SK-N-SH (cell line): ENCODE measurements at regions not wholly inside any gene's neighbourhood (a gene's known extent, or its start where the extent isn't known, plus 50 kb on each side); places are given as distances from the start of the nearest gene placed in this dataset.

ENCODE experiments used
- CTCF ChIA-PET: fragments of 300-600, 350-600 bp; formaldehyde crosslinking; extraction: SDS; loops from one replicate; lab custom pipeline; 2021; lab: Yijun Ruan, JAX
- POLR2A ChIA-PET: fragments of 350-600 bp; sonication (Branson Sonifier 250); formaldehyde crosslinking; extraction: SDS; loops from one replicate; lab custom pipeline; 2020; ENCODE audit warnings: antibody characterized with exemption, inconsistent platforms; lab: Yijun Ruan, JAX
- DNase-seq: peaks from one replicate; pipeline ENCODE4 v3.0.0; 2012
- H2AFZ ChIP-seq: fragments of 200-600 bp; sonication (generic); 2 replicates; pipeline ENCODE4 v1.8.1; 2016; ENCODE audit warnings: antibody characterized with exemption, mild to moderate bottlenecking, low read depth
- H3F3A ChIP-seq: fragments of 200-600 bp; sonication (generic); replicated peaks from 2 replicates; pipeline ENCODE3; 2016; ENCODE audit warnings: antibody characterized with exemption, mild to moderate bottlenecking; ENCODE audit not compliant: insufficient read depth
- H3K27ac ChIP-seq, 2 experiments: fragments of 200-500 bp in 1 of 2; fragments of 200-600 bp in 1 of 2; sonication (Bioruptor generic) in 1 of 2; sonication (generic), shearing (Covaris generic) in 1 of 2; 2 replicates each; pipeline versions ENCODE4 v1.5.1 to v1.6.1; 2014 to 2016; ENCODE audit warnings: low read depth in 2 of 2, inconsistent platforms in 1 of 2, low read length in 1 of 2, mild to moderate bottlenecking in 1 of 2, mixed read lengths in 1 of 2
- H3K27me3 ChIP-seq: fragments of 200-600 bp; sonication (generic), shearing (Covaris generic); 2 replicates; pipeline ENCODE4 v1.6.1; 2016; ENCODE audit warnings: mixed run types; ENCODE audit not compliant: insufficient read depth
- H3K36me3 ChIP-seq, 2 experiments: fragments of 200-500 bp in 1 of 2; fragments of 200-600 bp in 1 of 2; sonication (Bioruptor generic) in 1 of 2; sonication (generic) in 1 of 2; replicated peaks in 1 of 2; 2 replicates each; pipeline versions ENCODE3 to v1.5.1; 2014 to 2016; ENCODE audit warnings: low read length in 1 of 2, mild to moderate bottlenecking in 1 of 2; ENCODE audit not compliant: insufficient read depth in 2 of 2, control insufficient read depth in 1 of 2
- H3K4me1 ChIP-seq, 2 experiments: fragments of 200-500 bp in 1 of 2; fragments of 200-600 bp in 1 of 2; sonication (Bioruptor generic) in 1 of 2; sonication (generic), shearing (Covaris generic) in 1 of 2; 2 replicates each; pipeline versions ENCODE4 v1.5.1 to v1.6.1; 2014 to 2016; ENCODE audit warnings: low read depth in 1 of 2, low read length in 1 of 2, mixed run types in 1 of 2; ENCODE audit not compliant: insufficient read depth in 2 of 2, control insufficient read depth in 1 of 2
- H3K4me2 ChIP-seq: fragments of 200-600 bp; sonication (generic), shearing (Covaris generic); 2 replicates; pipeline ENCODE4 v1.6.1; 2017; ENCODE audit warnings: mixed run types
- H3K4me3 ChIP-seq, 2 experiments: fragments of 200-500 bp in 1 of 2; fragments of 200-600 bp in 1 of 2; sonication (Bioruptor generic) in 1 of 2; sonication (generic), shearing (Covaris generic) in 1 of 2; 2 replicates each; pipeline versions ENCODE4 v1.5.1 to v1.8.1; 2014 to 2016; ENCODE audit warnings: low read depth in 2 of 2, inconsistent platforms in 1 of 2, low read length in 1 of 2, mild to moderate bottlenecking in 1 of 2, mixed read lengths in 1 of 2, moderate library complexity in 1 of 2
- H3K79me2 ChIP-seq: fragments of 200-600 bp; sonication (generic); 2 replicates; pipeline ENCODE4 v1.8.1; 2017; ENCODE audit warnings: mild to moderate bottlenecking; ENCODE audit not compliant: insufficient read depth
- H3K9ac ChIP-seq: fragments of 200-600 bp; sonication (generic); 2 replicates; pipeline ENCODE4 v1.6.1; 2017; ENCODE audit warnings: mixed run types
- H3K9me2 ChIP-seq: fragments of 200-600 bp; sonication (generic); 2 replicates; pipeline ENCODE4 v1.6.1; 2017; ENCODE audit warnings: mixed run types
- H3K9me3 ChIP-seq: fragments of 200-600 bp; sonication (generic); 2 replicates; pipeline ENCODE4 v1.6.1; 2017; ENCODE audit warnings: mixed run types, mild to moderate bottlenecking, moderate library complexity
- H4K20me1 ChIP-seq: fragments of 200-600 bp; sonication (generic); 2 replicates; pipeline ENCODE4 v1.6.1; 2017; ENCODE audit warnings: mild to moderate bottlenecking, mixed run types; ENCODE audit not compliant: insufficient read depth
- EP300 ChIP-seq, 2 experiments: IDR thresholded peaks; 2 replicates each; pipeline versions ENCODE4 v1.4.0 to v1.6.1; 2012; ENCODE audit warnings: borderline replicate concordance in 1 of 2, low read depth in 1 of 2, low read length in 1 of 2
- EZH2phosphoT487 ChIP-seq: fragments of 200-600 bp; sonication (generic); IDR thresholded peaks from 2 replicates; pipeline ENCODE4 v1.6.1; 2017; ENCODE audit warnings: low read depth, mixed run types, mild to moderate bottlenecking, antibody characterized with exemption, moderate library complexity, borderline replicate concordance
- FOXJ3 ChIP-seq: sonication (generic); formaldehyde crosslinking; IDR thresholded peaks from 2 replicates; pipeline ENCODE4 v1.5.1; 2020; ENCODE audit warnings: mild to moderate bottlenecking, missing genetic modification reagents
- GABPA ChIP-seq: IDR thresholded peaks from 2 replicates; pipeline ENCODE4 v1.4.0; 2012; ENCODE audit warnings: low read depth, mild to moderate bottlenecking
- MAX ChIP-seq: IDR thresholded peaks from 2 replicates; pipeline ENCODE4 v1.4.0; 2012; ENCODE audit warnings: low read depth
- NFIC ChIP-seq: IDR thresholded peaks from 2 replicates; pipeline ENCODE4 v1.4.0; 2012; ENCODE audit warnings: borderline replicate concordance
- NRF1 ChIP-seq: IDR thresholded peaks from 2 replicates; pipeline ENCODE4 v1.6.1; 2012; ENCODE audit warnings: low read depth, mild to moderate bottlenecking, low read length
- RCOR1 ChIP-seq: fragments of 150-350 bp; IDR thresholded peaks from 2 replicates; pipeline ENCODE4 v1.6.1; 2017; ENCODE audit warnings: antibody characterized with exemption, low read length
- REST ChIP-seq: IDR thresholded peaks from 2 replicates; pipeline ENCODE4 v1.6.1; 2012; ENCODE audit warnings: mild to moderate bottlenecking, low read depth, low read length, moderate library complexity
- SMC3 ChIP-seq: IDR thresholded peaks from 2 replicates; pipeline ENCODE4 v1.6.1; 2012; ENCODE audit warnings: low read depth, low read length, improper control_type of control experiment
- TCF12 ChIP-seq: IDR thresholded peaks from 2 replicates; pipeline ENCODE4 v1.4.0; 2012
- USF2 ChIP-seq: fragments of 150-350 bp; IDR thresholded peaks from 2 replicates; pipeline ENCODE4 v1.6.1; 2017; ENCODE audit warnings: antibody characterized with exemption, low read length, low read depth, borderline replicate concordance
- ZBTB33 ChIP-seq: IDR thresholded peaks from 2 replicates; pipeline ENCODE4 v1.4.0; 2012; ENCODE audit warnings: low read depth, borderline replicate concordance
- WGBS: methylation state at CpG from one replicate; pipeline ENCODE4 v1.1.6; 2017; ENCODE audit warnings: low lambda C conversion rate; 5-methylcytosine and 5-hydroxymethylcytosine counted together

GRCh38 chr13:104408733-104409132 lies 1342.5 kb upstream of the SLC10A2 start:
- no peak for DNase-seq
- Histone ChIP-seq H4K20me1 (no peaks in the 10 kb centered on the region), H3K9me3 (0 out of 2 replicates have a peak, but pooled peaks cover 2% of the 10 kb centered on the region)
- TF ChIP-seq USF2 = no peak
- no peak for TF ChIP-seq MAX
- no peak for TF ChIP-seq SMC3
- no peak for TF ChIP-seq GABPA
- TF ChIP-seq NRF1 = no peak
- no peak for TF ChIP-seq ZBTB33
- no peak for TF ChIP-seq FOXJ3
- no peak for TF ChIP-seq RCOR1
- no peak for TF ChIP-seq EZH2phosphoT487
- no peak for TF ChIP-seq TCF12
- no peak for TF ChIP-seq EP300 (IDR thresholded peaks at IDR 0.05; ENCODE audit: borderline replicate concordance in 1 of 2, low read depth in 1 of 2, low read length in 1 of 2)
- no peak for TF ChIP-seq REST
- TF ChIP-seq NFIC = no peak
- TF ChIP-seq, all 33 proteins: peak for 0
- H3K9ac ChIP-seq = no peak overlapping the region
- H3K79me2 ChIP-seq = no peaks in the 10 kb centered on the region
- H3K27ac ChIP-seq = no peak overlapping the region
- no peak overlapping the region for H3K4me3 ChIP-seq
- ChIA-PET POLR2A (no interaction called here), CTCF (interaction anchor here (0.6 to 1.2 kb wide), 2 partner anchors 118 to 163 kb away, joined by 3 read pairs; no protein-coding TSS in a partner anchor)
- WGBS = 33% methylated on average over 1 of the region's 1 CpG
- H3K9me2 ChIP-seq = no peaks in the 10 kb centered on the region
- H3K4me1 ChIP-seq = no peaks in the 10 kb centered on the region; a peak in 1 of 4 replicates
- no peaks in the 10 kb centered on the region for H3F3A ChIP-seq
- H2AFZ ChIP-seq = no peak overlapping the region
- H3K27me3 ChIP-seq = no peaks in the 10 kb centered on the region
- H3K36me3 ChIP-seq = peaks cover 0 to 2% of the 10 kb centered on the region in 2 experiments
- H3K4me2 ChIP-seq = no peak overlapping the region
